ENCODE measurements at regions not wholly inside any gene's neighbourhood (a gene's known extent, or its start where the extent isn't known, plus 50 kb on each side); places are given as distances from the start of the nearest gene placed in this dataset.

DNA sequence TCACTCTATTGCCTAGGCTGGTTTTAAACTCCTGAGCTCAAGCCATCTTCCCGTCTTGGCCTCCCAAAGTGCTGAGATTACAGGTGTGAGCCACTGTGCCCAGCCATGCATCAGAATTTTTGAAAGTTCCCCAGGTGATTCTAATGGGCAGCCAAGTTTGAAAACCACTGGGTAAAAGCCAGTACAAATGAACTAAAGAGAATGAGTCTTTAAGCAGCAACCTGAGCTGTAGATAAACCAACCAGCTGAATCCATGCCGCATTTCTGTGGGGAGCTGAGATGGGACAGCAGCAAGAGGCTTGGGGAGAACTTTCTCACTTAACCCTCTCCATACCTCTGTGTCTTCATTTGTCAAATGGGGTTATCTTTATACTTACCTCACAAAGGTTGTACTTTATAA, 67.5 kb downstream of the VEGFA start:
- TF ChIP-seq, protein P1, sequence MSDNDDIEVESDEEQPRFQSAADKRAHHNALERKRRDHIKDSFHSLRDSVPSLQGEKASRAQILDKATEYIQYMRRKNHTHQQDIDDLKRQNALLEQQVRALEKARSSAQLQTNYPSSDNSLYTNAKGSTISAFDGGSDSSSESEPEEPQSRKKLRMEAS (IDR thresholded peaks at IDR 0.05), result no peak
- TF ChIP-seq, protein P2, sequence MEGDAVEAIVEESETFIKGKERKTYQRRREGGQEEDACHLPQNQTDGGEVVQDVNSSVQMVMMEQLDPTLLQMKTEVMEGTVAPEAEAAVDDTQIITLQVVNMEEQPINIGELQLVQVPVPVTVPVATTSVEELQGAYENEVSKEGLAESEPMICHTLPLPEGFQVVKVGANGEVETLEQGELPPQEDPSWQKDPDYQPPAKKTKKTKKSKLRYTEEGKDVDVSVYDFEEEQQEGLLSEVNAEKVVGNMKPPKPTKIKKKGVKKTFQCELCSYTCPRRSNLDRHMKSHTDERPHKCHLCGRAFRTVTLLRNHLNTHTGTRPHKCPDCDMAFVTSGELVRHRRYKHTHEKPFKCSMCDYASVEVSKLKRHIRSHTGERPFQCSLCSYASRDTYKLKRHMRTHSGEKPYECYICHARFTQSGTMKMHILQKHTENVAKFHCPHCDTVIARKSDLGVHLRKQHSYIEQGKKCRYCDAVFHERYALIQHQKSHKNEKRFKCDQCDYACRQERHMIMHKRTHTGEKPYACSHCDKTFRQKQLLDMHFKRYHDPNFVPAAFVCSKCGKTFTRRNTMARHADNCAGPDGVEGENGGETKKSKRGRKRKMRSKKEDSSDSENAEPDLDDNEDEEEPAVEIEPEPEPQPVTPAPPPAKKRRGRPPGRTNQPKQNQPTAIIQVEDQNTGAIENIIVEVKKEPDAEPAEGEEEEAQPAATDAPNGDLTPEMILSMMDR (IDR thresholded peaks at IDR 0.05 in 2 of 3, conservative IDR thresholded peaks at IDR 0.05 in 1 of 3; ENCODE audit: borderline replicate concordance in 1 of 3, insufficient read depth in 1 of 3, low read depth in 2 of 3, low read length in 2 of 3), result no peak
- TF ChIP-seq ZFX (IDR thresholded peaks at IDR 0.05) (no peak), SP1 (IDR thresholded peaks at IDR 0.05; ENCODE audit: low read depth) (no peak), EZH2phosphoT487 (IDR thresholded peaks at IDR 0.05; ENCODE audit: borderline replicate concordance) (no peak), CBX3 (IDR thresholded peaks at IDR 0.05; ENCODE audit: low read depth) (no peak), CEBPB (IDR thresholded peaks at IDR 0.05; ENCODE audit: low read depth) (no peak), TCF7L2 (IDR thresholded peaks at IDR 0.05; ENCODE audit: borderline replicate concordance, extremely low read depth, insufficient read depth, insufficient read length) (no peak), EGR1 (IDR thresholded peaks at IDR 0.05; ENCODE audit: low read depth) (no peak), ZNF274 (IDR thresholded peaks at IDR 0.05; ENCODE audit: low read depth, low read length) (no peak), POLR2A (IDR thresholded peaks at IDR 0.05; ENCODE audit: borderline replicate concordance, extremely low read depth, insufficient read depth, insufficient read length) (no peak)

Data from HCT116 (cell line).